HG02938 (cell line): ENCODE measurements at regions not wholly inside any gene's neighbourhood (a gene's known extent, or its start where the extent isn't known, plus 50 kb on each side); places are given as distances from the start of the nearest gene placed in this dataset.

ENCODE experiments used
- ATAC-seq: cut with Tn5 transposase; IDR thresholded peaks from one replicate; pipeline ENCODE4 v1.9.1; 2021; ENCODE audit warnings: mild to moderate bottlenecking, moderate library complexity; ENCODE audit not compliant: unreplicated experiment

GRCh38 chr10:111873041-111873440, 310.5 kb downstream of the GPAM start:
- no peak for ATAC-seq

GRCh38 chr10:111873621-111874135, 309.9 kb downstream of the GPAM start:
- no peak for ATAC-seq

- no peak for ATAC-seq
Measured at GRCh38 chr10:111874576-111874975, 309.0 kb downstream of the GPAM start.

- no peak for ATAC-seq
Measured at GRCh38 chr10:111875725-111876124, 307.8 kb downstream of the GPAM start.

GRCh38 chr10:111877258-111877657, 306.3 kb downstream of the GPAM start:
- ATAC-seq: no peak

- ATAC-seq: no peak
Measured at GRCh38 chr10:111879969-111880368, 303.6 kb downstream of the GPAM start.

GRCh38 chr10:111885046-111885445, 298.5 kb downstream of the GPAM start:
- no peak for ATAC-seq

- ATAC-seq: no peak
Measured at GRCh38 chr10:111885919-111886318, 297.6 kb downstream of the GPAM start.

GRCh38 chr10:111887266-111887665, 296.3 kb downstream of the GPAM start:
- no peak for ATAC-seq

GRCh38 chr10:111890046-111890445, 293.5 kb downstream of the GPAM start:
- ATAC-seq: no peak

- no peak for ATAC-seq
Measured at GRCh38 chr10:111916011-111916410, 267.6 kb downstream of the GPAM start.

GRCh38 chr10:111921821-111922220, 261.7 kb downstream of the GPAM start:
- no peak for ATAC-seq

GRCh38 chr10:111923032-111923431, 260.5 kb downstream of the GPAM start:
- no peak for ATAC-seq

GRCh38 chr10:111926286-111926685, 257.3 kb downstream of the GPAM start:
- ATAC-seq: no peak

- ATAC-seq: no peak
Measured at GRCh38 chr10:111933937-111934336, 249.6 kb downstream of the GPAM start.

GRCh38 chr10:111934931-111935330, 248.6 kb downstream of the GPAM start:
- no peak for ATAC-seq

GRCh38 chr10:111936143-111936542, 247.4 kb downstream of the GPAM start:
- no peak for ATAC-seq

GRCh38 chr10:111944331-111944730, 239.2 kb downstream of the GPAM start:
- ATAC-seq: no peak

GRCh38 chr10:111953949-111954348, 229.6 kb downstream of the GPAM start:
- ATAC-seq: no peak

- no peak for ATAC-seq
Measured at GRCh38 chr10:111954386-111954785, 229.2 kb downstream of the GPAM start.

- ATAC-seq: no peak
Measured at GRCh38 chr10:111956841-111957240, 226.7 kb downstream of the GPAM start.

GRCh38 chr10:111962951-111963350, 220.6 kb downstream of the GPAM start:
- no peak for ATAC-seq

- ATAC-seq: no peak
Measured at GRCh38 chr10:111967116-111967515, 216.4 kb downstream of the GPAM start.

- ATAC-seq: no peak
Measured at GRCh38 chr10:111967547-111967946, 216.0 kb downstream of the GPAM start.
